H1 (cell line): ENCODE measurements at regions not wholly inside any gene's neighbourhood (a gene's known extent, or its start where the extent isn't known, plus 50 kb on each side); places are given as distances from the start of the nearest gene placed in this dataset.

Experiments used
- CTCF ChIA-PET: fragments of 300-600 bp; sonication (Branson Sonifier 250); formaldehyde crosslinking; loops from one replicate; lab custom pipeline; 2021; ENCODE audit not compliant: partially characterized antibody; lab: Charles Lee
- POLR2A ChIA-PET: fragments of 300-600 bp; sonication (Branson Sonifier 250); formaldehyde crosslinking; loops from one replicate; lab custom pipeline; 2021; ENCODE audit warnings: inconsistent platforms; ENCODE audit not compliant: partially characterized antibody; lab: Charles Lee
- DNase-seq, 2 experiments: peaks; one replicate each; pipeline versions ENCODE4 v3.0.0 to v3.0.0-alpha.2; 2010 to 2022; ENCODE audit warnings: low spot score in 2 of 2, low read depth in 1 of 2, mixed read lengths in 1 of 2
- FAIRE-seq: peaks from 2 replicates; lab custom pipeline; 2011; peaks lifted over from hg19 to GRCh38; lab: Jason Lieb, UNC
- H2AFZ ChIP-seq: 2 replicates; pipeline ENCODE4 v1.8.1; 2012; ENCODE audit warnings: low read length, inconsistent platforms
- H2AK5ac ChIP-seq: 2 replicates; pipeline ENCODE4 v1.6.1; 2013; ENCODE audit warnings: low read depth, low read length
- H2BK120ac ChIP-seq: replicated peaks from 2 replicates; pipeline ENCODE3; 2013; ENCODE audit warnings: low read depth, low read length, inconsistent platforms
- H2BK12ac ChIP-seq: 2 replicates; pipeline ENCODE4 v1.6.1; 2013; ENCODE audit warnings: low read depth, low read length
- H2BK15ac ChIP-seq: 2 replicates; pipeline ENCODE4 v1.6.1; 2013; ENCODE audit warnings: low read length
- H2BK20ac ChIP-seq: 2 replicates; pipeline ENCODE4 v1.6.1; 2013; ENCODE audit warnings: low read length
- H2BK5ac ChIP-seq: 2 replicates; pipeline ENCODE4 v1.6.1; 2013; ENCODE audit warnings: low read depth, low read length
- H3K14ac ChIP-seq: 2 replicates; pipeline ENCODE4 v1.6.1; 2013; ENCODE audit warnings: inconsistent platforms; ENCODE audit not compliant: insufficient read length
- H3K18ac ChIP-seq: 2 replicates; pipeline ENCODE4 v1.6.1; 2013; ENCODE audit warnings: low read length; ENCODE audit errors: extremely low read depth
- H3K23ac ChIP-seq: 2 replicates; pipeline ENCODE4 v1.6.1; 2013; ENCODE audit warnings: inconsistent platforms; ENCODE audit not compliant: insufficient read length
- H3K23me2 ChIP-seq: 2 replicates; pipeline ENCODE4 v1.6.1; 2013; ENCODE audit warnings: low read depth, low read length
- H3K27ac ChIP-seq: 2 replicates; pipeline ENCODE4 v1.6.1; 2011; ENCODE audit warnings: low read depth, low read length, inconsistent platforms
- H3K27me3 ChIP-seq, 4 experiments: replicated peaks in 1 of 4; 1 replicate in 1 of 4; 2 replicates in 3 of 4; pipeline versions ENCODE4 v1.6.1 to v1.8.1; 2011 to 2013; ENCODE audit warnings: low read length in 3 of 4, mild to moderate bottlenecking in 3 of 4, inconsistent platforms in 2 of 4, mixed read lengths in 2 of 4, moderate library complexity in 1 of 4; ENCODE audit not compliant: control insufficient read depth in 3 of 4, insufficient read depth in 3 of 4; ENCODE audit errors: extremely low read depth in 1 of 4
- H3K36me3 ChIP-seq, 4 experiments: 2 replicates each; pipeline versions ENCODE4 v1.6.1 to v1.8.1; 2011 to 2013; ENCODE audit warnings: mild to moderate bottlenecking in 4 of 4, low read length in 3 of 4, moderate library complexity in 2 of 4, control low read depth in 1 of 4, inconsistent platforms in 1 of 4; ENCODE audit not compliant: insufficient read depth in 4 of 4, control insufficient read depth in 2 of 4
- H3K4ac ChIP-seq: replicated peaks from 2 replicates; pipeline ENCODE3; 2013; ENCODE audit warnings: low read length, low read depth, mixed read lengths, inconsistent platforms; ENCODE audit not compliant: insufficient read length
- H3K4me1 ChIP-seq, 4 experiments: replicated peaks in 1 of 4; 1 replicate in 1 of 4; 2 replicates in 3 of 4; pipeline versions ENCODE4 v1.6.1 to v1.8.1; 2011 to 2013; ENCODE audit warnings: low read length in 3 of 4, inconsistent platforms in 2 of 4, mixed read lengths in 1 of 4; ENCODE audit not compliant: insufficient read depth in 4 of 4, control insufficient read depth in 3 of 4
- H3K4me2 ChIP-seq, 2 experiments: 2 replicates each; pipeline versions ENCODE4 v1.6.1 to v1.8.1; 2011 to 2013; ENCODE audit warnings: low read depth in 2 of 2, low read length in 2 of 2, control low read depth in 1 of 2, inconsistent platforms in 1 of 2, mild to moderate bottlenecking in 1 of 2; ENCODE audit not compliant: insufficient read depth in 1 of 2
- H3K4me3 ChIP-seq, 4 experiments: fragments of 200-600, 300-600 bp in 1 of 4; sonication (generic), shearing (Covaris generic), sonication (Bioruptor Twin) in 1 of 4; 2 replicates each; pipeline versions ENCODE4 v1.5.1 to v1.8.1; 2011 to 2016; ENCODE audit warnings: low read length in 4 of 4, low read depth in 3 of 4, control low read depth in 2 of 4, inconsistent platforms in 2 of 4, mild to moderate bottlenecking in 2 of 4, mixed read lengths in 1 of 4, moderate library complexity in 1 of 4; ENCODE audit not compliant: insufficient read depth in 2 of 4; ENCODE audit errors: extremely low read depth in 1 of 4
- H3K56ac ChIP-seq: replicated peaks from 2 replicates; pipeline ENCODE3; 2013; ENCODE audit warnings: low read depth, mild to moderate bottlenecking, mixed read lengths, low read length, inconsistent platforms; ENCODE audit not compliant: insufficient read length
- H3K79me1 ChIP-seq: 2 replicates; pipeline ENCODE4 v1.6.1; 2013; ENCODE audit warnings: low read depth, low read length, control low read depth
- H3K79me2 ChIP-seq, 2 experiments: 2 replicates each; pipeline versions ENCODE4 v1.6.1 to v1.8.1; 2012 to 2013; ENCODE audit warnings: low read length in 2 of 2, mild to moderate bottlenecking in 2 of 2, inconsistent platforms in 1 of 2; ENCODE audit not compliant: insufficient read depth in 2 of 2, control insufficient read depth in 1 of 2
- H3K9ac ChIP-seq, 4 experiments: replicated peaks in 1 of 4; 1 replicate in 1 of 4; 2 replicates in 3 of 4; pipeline versions ENCODE4 v1.6.1 to v1.8.1; 2011 to 2013; ENCODE audit warnings: low read depth in 3 of 4, low read length in 3 of 4, control low read depth in 2 of 4, mild to moderate bottlenecking in 2 of 4, moderate library complexity in 2 of 4, inconsistent platforms in 1 of 4; ENCODE audit errors: extremely low read depth in 1 of 4
- H3K9me3 ChIP-seq, 2 experiments: 2 replicates each; pipeline versions ENCODE4 v1.6.1 to v1.8.1; 2012 to 2013; ENCODE audit warnings: mild to moderate bottlenecking in 2 of 2, moderate library complexity in 2 of 2, control low read depth in 1 of 2, inconsistent platforms in 1 of 2, low read depth in 1 of 2, low read length in 1 of 2, mixed read lengths in 1 of 2; ENCODE audit not compliant: insufficient read depth in 2 of 2
- H4K20me1 ChIP-seq, 2 experiments: replicated peaks in 1 of 2; 2 replicates each; pipeline versions ENCODE3 to v1.8.1; 2011 to 2013; ENCODE audit warnings: inconsistent platforms in 2 of 2, low read length in 2 of 2, mild to moderate bottlenecking in 1 of 2; ENCODE audit not compliant: insufficient read depth in 2 of 2, control insufficient read depth in 1 of 2
- H4K5ac ChIP-seq: 2 replicates; pipeline ENCODE4 v1.6.1; 2013; ENCODE audit warnings: low read length, low read depth, mixed read lengths, inconsistent platforms; ENCODE audit not compliant: insufficient read length
- H4K8ac ChIP-seq: 2 replicates; pipeline ENCODE4 v1.8.0; 2013; ENCODE audit warnings: mild to moderate bottlenecking, moderate library complexity, low read length, inconsistent platforms; ENCODE audit not compliant: insufficient read depth; ENCODE audit errors: extremely low read depth
- H4K91ac ChIP-seq: replicated peaks from 2 replicates; pipeline ENCODE3; 2013; ENCODE audit warnings: low read length, mixed read lengths, inconsistent platforms; ENCODE audit not compliant: insufficient read length
- CBX8 ChIP-seq: fragments of 300-800, 300-1000 bp; sonication (generic); IDR thresholded peaks from 2 replicates; pipeline ENCODE4 v1.7.1; 2016; ENCODE audit warnings: low read depth, low read length, borderline replicate concordance
- HDAC2 ChIP-seq, 2 experiments: fragments of 300-600 bp in 1 of 2; sonication (generic) in 1 of 2; IDR thresholded peaks; 2 replicates each; pipeline ENCODE4 v1.6.1; 2011 to 2012; ENCODE audit warnings: low read depth in 2 of 2, low read length in 2 of 2, mild to moderate bottlenecking in 2 of 2, moderate library complexity in 2 of 2, borderline replicate concordance in 1 of 2, inconsistent platforms in 1 of 2
- NRF1 ChIP-seq: IDR thresholded peaks from 2 replicates; pipeline ENCODE4 v1.6.1; 2011; ENCODE audit warnings: mild to moderate bottlenecking, low read depth, low read length, improper control_type of control experiment
- POU5F1 ChIP-seq: IDR thresholded peaks from 2 replicates; pipeline ENCODE4 v1.6.1; 2011; ENCODE audit warnings: low read depth, mild to moderate bottlenecking, low read length, moderate library complexity
- RAD21 ChIP-seq, 2 experiments: IDR thresholded peaks in 1 of 2; conservative IDR thresholded peaks in 1 of 2; 2 replicates each; pipeline ENCODE4 v1.6.1; 2011; ENCODE audit warnings: low read depth in 2 of 2, low read length in 2 of 2, improper control_type of control experiment in 1 of 2, inconsistent platforms in 1 of 2, mild to moderate bottlenecking in 1 of 2, moderate library complexity in 1 of 2
- RNF2 ChIP-seq: fragments of 200-900, 300-1000 bp; sonication (generic); IDR thresholded peaks from 2 replicates; pipeline ENCODE4 v1.7.1; 2016; ENCODE audit warnings: borderline replicate concordance, low read depth, mild to moderate bottlenecking, antibody characterized with exemption, low read length; ENCODE audit not compliant: poor library complexity, severe bottlenecking; ENCODE audit errors: missing control alignments
- SIX5 ChIP-seq: IDR thresholded peaks from 2 replicates; pipeline ENCODE4 v1.6.1; 2011; ENCODE audit warnings: mild to moderate bottlenecking, low read depth, low read length
- TAF1 ChIP-seq: IDR thresholded peaks from 2 replicates; pipeline ENCODE4 v1.6.1; 2011; ENCODE audit warnings: mild to moderate bottlenecking, low read depth, low read length
- YY1 ChIP-seq: IDR thresholded peaks from 2 replicates; pipeline ENCODE4 v1.6.1; 2011; ENCODE audit warnings: low read depth, mild to moderate bottlenecking, low read length
- WGBS, 2 experiments: shearing (Covaris generic) in 1 of 2; methylation state at CpG; one replicate each; pipeline versions ENCODE4 v1.1.6 to v1.1.7; 2013 to 2015; ENCODE audit warnings: low lambda C conversion rate in 2 of 2, mixed read lengths in 2 of 2, inconsistent platforms in 1 of 2, low coverage in 1 of 2, missing lambda C conversion rate in 1 of 2; ENCODE audit not compliant: insufficient replicate concordance in 2 of 2, insufficient coverage in 1 of 2, insufficient read length in 1 of 2; ENCODE audit errors: extremely low coverage in 1 of 2, missing lambda C conversion rate in 1 of 2; 5-methylcytosine and 5-hydroxymethylcytosine counted together

DNA sequence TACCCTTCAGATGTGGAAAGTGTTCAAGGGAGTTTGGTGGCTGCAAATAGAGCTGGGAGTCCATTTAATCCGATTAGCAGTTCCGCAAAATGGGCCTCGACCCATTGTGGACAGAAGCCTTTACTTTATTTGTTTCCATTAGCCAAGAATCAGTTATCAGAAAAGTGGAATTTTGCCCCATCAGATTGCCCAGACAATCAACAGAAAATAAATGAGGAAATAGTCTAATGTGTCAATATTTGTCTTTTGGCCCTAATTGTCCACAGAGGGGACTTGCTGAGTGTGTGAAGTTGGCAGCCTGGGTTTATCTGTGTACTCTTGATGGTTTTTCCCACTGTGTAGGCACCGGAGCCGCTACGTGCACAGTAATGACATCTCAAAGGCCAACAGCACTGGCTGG lies 134.3 kb downstream of the LINC00237 start:
- Histone ChIP-seq H2AFZ (0 out of 2 replicates have a peak overlapping the region, but pooled peaks have one; percentile 38), H2AK5ac (no peak overlapping the region), H2BK20ac (no peak overlapping the region), H2BK15ac (no peak overlapping the region), H3K36me3 (no peaks in the 10 kb centered on the region), H3K79me2 (no peaks in the 10 kb centered on the region), H3K9ac (no peak overlapping the region), H3K27me3 (no peaks in the 10 kb centered on the region), H3K79me1 (no peaks in the 10 kb centered on the region), H4K20me1 (no peaks in the 10 kb centered on the region), H2BK12ac (no peak overlapping the region), H3K27ac (no peak overlapping the region), H4K5ac (no peak overlapping the region), H3K23me2 (no peaks in the 10 kb centered on the region), H4K8ac (no peak overlapping the region), H2BK120ac (no peak overlapping the region), H3K14ac (no peak overlapping the region), H3K4ac (no peak overlapping the region), H3K18ac (no peak overlapping the region), H3K4me3 (no peak overlapping the region), H2BK5ac (no peak overlapping the region), H3K56ac (no peak overlapping the region), H3K4me1 (peaks cover 0 to 13% (median 2%) of the 10 kb centered on the region in 4 experiments; a peak in 1 of 7 replicates), H3K4me2 (no peak overlapping the region), H4K91ac (no peak overlapping the region), H3K9me3 (no peaks in the 10 kb centered on the region), H3K23ac (no peak overlapping the region)
- ChIA-PET CTCF (interaction anchor here (2.9 kb wide), 1 partner anchor 107 kb away, joined by 10 read pairs; no protein-coding TSS in a partner anchor), POLR2A (interaction anchor here (0.7 kb wide), 1 partner anchor 130 kb away, joined by 4 read pairs; no protein-coding TSS in a partner anchor)
- TF ChIP-seq NRF1 (no peak), POU5F1 (no peak), HDAC2 (IDR thresholded peaks at IDR 0.05; ENCODE audit: borderline replicate concordance in 1 of 2, low read depth in 2 of 2, low read length in 2 of 2) (no peak), CBX8 (no peak), YY1 (no peak), RNF2 (no peak), RAD21 (IDR thresholded peaks at IDR 0.05 in 1 of 2, conservative IDR thresholded peaks at IDR 0.05 in 1 of 2; ENCODE audit: low read depth in 2 of 2, low read length in 2 of 2) (no peak), SIX5 (no peak), TAF1 (no peak)
- FAIRE-seq: no peak
- DNase-seq: no peak
- WGBS, 2 experiments: 91% methylated on average over 6 of the region's 6 CpGs; no CpG with 5 or more reads in 1 of the 2 experiments
